Spleen (tissue), 11 donors: ENCODE measurements at regions not wholly inside any gene's neighbourhood (a gene's known extent, or its start where the extent isn't known, plus 50 kb on each side); places are given as distances from the start of the nearest gene placed in this dataset.

ENCODE experiments used
- DNase-seq: peaks from one replicate; pipeline ENCODE4 v3.0.0-alpha.2; 2020
- H3K27ac ChIP-seq, 8 donors: fragments of 200-600 bp; sonication (generic) in 7 of 8; 1 replicate in 4 of 8; 2 replicates in 4 of 8; pipeline versions ENCODE4 v1.5.0 to v1.8.0; 2016 to 2021; ENCODE audit warnings: inconsistent platforms in 4 of 8, mild to moderate bottlenecking in 4 of 8, moderate library complexity in 1 of 8
- H3K27me3 ChIP-seq, 7 donors: fragments of 200-600 bp; sonication (generic) in 6 of 7; replicated peaks in 1 of 7; 1 replicate in 4 of 7; 2 replicates in 3 of 7; pipeline versions ENCODE4 v1.5.0 to v1.8.0; 2016 to 2021; ENCODE audit warnings: inconsistent platforms in 3 of 7, mild to moderate bottlenecking in 1 of 7
- H3K36me3 ChIP-seq, 6 donors: fragments of 200-600 bp; sonication (generic) in 5 of 6; 1 replicate in 4 of 6; 2 replicates in 2 of 6; pipeline versions ENCODE4 v1.5.0 to v1.8.0; 2016 to 2021; ENCODE audit warnings: inconsistent platforms in 2 of 6
- H3K4me1 ChIP-seq, 6 donors: fragments of 200-600 bp; sonication (generic) in 5 of 6; 1 replicate in 3 of 6; 2 replicates in 3 of 6; pipeline versions ENCODE4 v1.5.0 to v1.8.0; 2016 to 2021; ENCODE audit warnings: inconsistent platforms in 3 of 6
- H3K4me3 ChIP-seq, 8 donors: fragments of 200-600 bp; sonication (generic) in 7 of 8; 1 replicate in 4 of 8; 2 replicates in 4 of 8; pipeline versions ENCODE4 v1.5.0 to v1.8.0; 2016 to 2021; ENCODE audit warnings: inconsistent platforms in 4 of 8, mild to moderate bottlenecking in 4 of 8, moderate library complexity in 2 of 8
- H3K9me3 ChIP-seq, 8 donors: fragments of 200-600 bp; sonication (generic) in 7 of 8; 1 replicate in 4 of 8; 2 replicates in 4 of 8; pipeline versions ENCODE4 v1.5.0 to v1.8.0; 2016 to 2021; ENCODE audit warnings: inconsistent platforms in 4 of 8
- POLR2A ChIP-seq, 3 donors: fragments of 450-650 bp; IDR thresholded peaks; one replicate each; pipeline ENCODE4 v1.5.1; 2017; ENCODE audit warnings: antibody characterized with exemption in 3 of 3, mild to moderate bottlenecking in 1 of 3
- POLR2AphosphoS5 ChIP-seq, 3 donors: sonication (generic); formaldehyde crosslinking; IDR thresholded peaks; one replicate each; pipeline ENCODE4 v1.5.1; 2017; ENCODE audit warnings: antibody characterized with exemption in 3 of 3
- WGBS, 5 donors: extraction: QIAGEN DNeasy Blood & Tissue Kit in 3 of 5; methylation state at CpG; one replicate each; pipeline versions ENCODE4 v1.1.5 to v1.1.7; 2013 to 2018; 5-methylcytosine and 5-hydroxymethylcytosine counted together
- intact Hi-C: fragments of 100-400 bp; cut with DNase I; formaldehyde crosslinking; loops from one replicate; pipeline ENCODE4 v1.15.0; 2023; ENCODE audit warnings: low total_unique reads
- TF ChIP-seq, protein P1 (sequence below), 11 experiments: fragments of 200-600 bp in 7 of 11; fragments of 450-650 bp in 4 of 11; sonication (generic) in 4 of 11; IDR thresholded peaks in 8 of 11; conservative IDR thresholded peaks in 3 of 11; 1 replicate in 7 of 11; 2 replicates in 4 of 11; pipeline versions ENCODE4 v1.4.0 to v1.8.0; 2016 to 2021; ENCODE audit warnings: antibody characterized with exemption in 11 of 11, inconsistent platforms in 4 of 11, mild to moderate bottlenecking in 1 of 11
- donor health status: healthy with polysubstance abuse.
- donor health status: DM: no; HTN: no; CAD: no; lungs with moderate emphysema.
- donor health status: DM: no; HTN: no; CAD: no.
- donor health status: Bipolar disorder and iron deficiency.
- donor health status: healthy.
- donor health status: DM: no; HTN: no; CAD: no.
- donor health status: DM: yes; HTN: yes; CAD: no.

DNA sequence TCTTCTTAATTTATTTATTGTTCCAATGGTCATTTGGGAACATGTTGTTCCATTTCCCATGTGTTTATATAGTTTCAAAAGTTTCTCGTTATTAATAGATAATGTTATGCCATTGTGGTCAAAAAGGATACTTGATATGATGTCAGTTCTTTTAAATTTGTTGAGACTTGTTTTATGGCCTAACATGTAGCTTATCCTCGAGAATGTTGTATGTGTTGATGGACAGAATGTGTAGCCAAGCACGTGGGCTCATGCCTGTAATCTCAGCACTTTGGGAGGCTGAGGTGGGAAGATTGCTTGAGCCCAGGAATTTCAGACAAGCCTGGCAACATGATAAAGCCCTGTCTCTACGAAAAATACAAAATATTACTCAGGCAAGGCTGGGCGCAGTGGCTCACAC is 168.5 kb upstream of the USP38 start:
- Histone ChIP-seq H3K4me1 (peaks cover 0 to 9% (median 2%) of the 10 kb centered on the region in 6 donors), H3K4me3 (no peak overlapping the region), H3K27ac (no peak overlapping the region), H3K9me3 (peaks cover 0 to 18% (median 10%) of the 10 kb centered on the region in 8 donors), H3K27me3 (no peaks in the 10 kb centered on the region), H3K36me3 (no peaks in the 10 kb centered on the region)
- WGBS, 5 donors = 56 to 67% (median 59%) methylated on average over 5 of the region's 5 CpGs
- intact Hi-C loops = no loop called here
- no peak for DNase-seq
- TF ChIP-seq POLR2AphosphoS5 (IDR thresholded peaks at IDR 0.05) (no peak), POLR2A (IDR thresholded peaks at IDR 0.05) (no peak)
- TF ChIP-seq, protein P1, sequence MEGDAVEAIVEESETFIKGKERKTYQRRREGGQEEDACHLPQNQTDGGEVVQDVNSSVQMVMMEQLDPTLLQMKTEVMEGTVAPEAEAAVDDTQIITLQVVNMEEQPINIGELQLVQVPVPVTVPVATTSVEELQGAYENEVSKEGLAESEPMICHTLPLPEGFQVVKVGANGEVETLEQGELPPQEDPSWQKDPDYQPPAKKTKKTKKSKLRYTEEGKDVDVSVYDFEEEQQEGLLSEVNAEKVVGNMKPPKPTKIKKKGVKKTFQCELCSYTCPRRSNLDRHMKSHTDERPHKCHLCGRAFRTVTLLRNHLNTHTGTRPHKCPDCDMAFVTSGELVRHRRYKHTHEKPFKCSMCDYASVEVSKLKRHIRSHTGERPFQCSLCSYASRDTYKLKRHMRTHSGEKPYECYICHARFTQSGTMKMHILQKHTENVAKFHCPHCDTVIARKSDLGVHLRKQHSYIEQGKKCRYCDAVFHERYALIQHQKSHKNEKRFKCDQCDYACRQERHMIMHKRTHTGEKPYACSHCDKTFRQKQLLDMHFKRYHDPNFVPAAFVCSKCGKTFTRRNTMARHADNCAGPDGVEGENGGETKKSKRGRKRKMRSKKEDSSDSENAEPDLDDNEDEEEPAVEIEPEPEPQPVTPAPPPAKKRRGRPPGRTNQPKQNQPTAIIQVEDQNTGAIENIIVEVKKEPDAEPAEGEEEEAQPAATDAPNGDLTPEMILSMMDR (IDR thresholded peaks at IDR 0.05 in 8 of 11, conservative IDR thresholded peaks at IDR 0.05 in 3 of 11) = no peak

GRCh38 chr4:143017210-143017609 is 167.5 kb upstream of the USP38 start:
- DNase-seq = no peak
- TF ChIP-seq POLR2A (IDR thresholded peaks at IDR 0.05) = no peak
- no peak for TF ChIP-seq POLR2AphosphoS5 (IDR thresholded peaks at IDR 0.05)
- TF ChIP-seq, protein P1 (IDR thresholded peaks at IDR 0.05 in 8 of 11, conservative IDR thresholded peaks at IDR 0.05 in 3 of 11) = no peak
- Histone ChIP-seq H3K27ac (no peak overlapping the region), H3K4me1 (peaks cover 0 to 19% (median 6%) of the 10 kb centered on the region in 6 donors), H3K36me3 (no peaks in the 10 kb centered on the region), H3K9me3 (peaks cover 0 to 14% (median 3%) of the 10 kb centered on the region in 8 donors), H3K4me3 (no peak overlapping the region), H3K27me3 (no peaks in the 10 kb centered on the region)
- WGBS, 5 donors = 46 to 63% (median 52%) methylated on average over 3 of the region's 3 CpGs
- intact Hi-C loops = no loop called here

GRCh38 chr4:143019351-143019750 is 165.4 kb upstream of the USP38 start:
- no peak for DNase-seq
- WGBS, 5 donors = 85 to 95% (median 92%) methylated on average over 4 of the region's 4 CpGs
- Histone ChIP-seq H3K36me3 (no peaks in the 10 kb centered on the region), H3K27me3 (no peaks in the 10 kb centered on the region), H3K4me3 (no peak overlapping the region), H3K4me1 (peaks cover 0 to 19% (median 6%) of the 10 kb centered on the region in 6 donors), H3K27ac (no peak overlapping the region), H3K9me3 (no peaks in the 10 kb centered on the region)
- intact Hi-C loops = no loop called here
- TF ChIP-seq POLR2AphosphoS5 (IDR thresholded peaks at IDR 0.05) (no peak), POLR2A (IDR thresholded peaks at IDR 0.05) (no peak)
- TF ChIP-seq, protein P1 (IDR thresholded peaks at IDR 0.05 in 8 of 11, conservative IDR thresholded peaks at IDR 0.05 in 3 of 11) = no peak

- intact Hi-C loops = no loop called here
- TF ChIP-seq, protein P1 (IDR thresholded peaks at IDR 0.05 in 8 of 11, conservative IDR thresholded peaks at IDR 0.05 in 3 of 11) = no peak
- TF ChIP-seq POLR2AphosphoS5 (IDR thresholded peaks at IDR 0.05) = no peak
- no peak for TF ChIP-seq POLR2A (IDR thresholded peaks at IDR 0.05)
- Histone ChIP-seq H3K36me3 (no peaks in the 10 kb centered on the region), H3K4me3 (no peak overlapping the region), H3K27ac (peak overlapping the region in 4 of 8 donors; percentile 27 to 51 (median 32)), H3K4me1 (peaks cover 0 to 19% (median 6%) of the 10 kb centered on the region in 6 donors), H3K9me3 (no peaks in the 10 kb centered on the region), H3K27me3 (no peaks in the 10 kb centered on the region)
- no peak for DNase-seq
Observed at GRCh38 chr4:143021384-143021783, 163.3 kb upstream of the USP38 start.
